AG09309 (cell line): ENCODE measurements at regions not wholly inside any gene's neighbourhood (a gene's known extent, or its start where the extent isn't known, plus 50 kb on each side); places are given as distances from the start of the nearest gene placed in this dataset.

Experiments
- DNase-seq: peaks from one replicate; pipeline ENCODE4 v3.0.0-alpha.2; 2010; ENCODE audit warnings: low read depth
- H3K4me3 ChIP-seq: 2 replicates; pipeline ENCODE4 v1.5.1; 2011; ENCODE audit warnings: mild to moderate bottlenecking, low read depth, low read length, moderate library complexity; ENCODE audit not compliant: control insufficient read depth
- CTCF ChIP-seq: IDR thresholded peaks from 2 replicates; pipeline ENCODE4 v1.5.1; 2011; ENCODE audit warnings: mild to moderate bottlenecking, low read depth, low read length, inconsistent platforms; ENCODE audit not compliant: insufficient read depth, control insufficient read depth; ENCODE audit errors: missing control alignments

GRCh38 chr11:70783821-70784220 lies 385.5 kb downstream of the CTTN start:
- TF ChIP-seq CTCF = no peak
- H3K4me3 ChIP-seq = no peak overlapping the region
- DNase-seq = no peak

GRCh38 chr11:70785372-70785771 lies 387.0 kb downstream of the CTTN start:
- TF ChIP-seq CTCF = no peak
- no peak for DNase-seq
- no peak overlapping the region for H3K4me3 ChIP-seq

- no peak for DNase-seq
- no peak overlapping the region for H3K4me3 ChIP-seq
- no peak for TF ChIP-seq CTCF
These were observed 387.8 kb downstream of the CTTN start for GRCh38 chr11:70786021-70786665.

GRCh38 chr11:70788248-70789022 lies 390.1 kb downstream of the CTTN start:
- no peak overlapping the region for H3K4me3 ChIP-seq
- DNase-seq = peak; percentile 62
- no peak for TF ChIP-seq CTCF

- peak; percentile 12 for TF ChIP-seq CTCF
- no peak for DNase-seq
- H3K4me3 ChIP-seq = no peak overlapping the region
These were observed 392.5 kb downstream of the CTTN start for GRCh38 chr11:70790671-70791300.

GRCh38 chr11:70796648-70797227 lies 398.4 kb downstream of the CTTN start:
- peak; percentile 18 for TF ChIP-seq CTCF
- H3K4me3 ChIP-seq = no peak overlapping the region
- no peak for DNase-seq
